ENCODE measurements at regions not wholly inside any gene's neighbourhood (a gene's known extent, or its start where the extent isn't known, plus 50 kb on each side); places are given as distances from the start of the nearest gene placed in this dataset.

- DNase-seq (ENCODE audit: low spot score): no peak
- TF ChIP-seq RAD21 (IDR thresholded peaks at IDR 0.05): no peak
- no peak for TF ChIP-seq HNF4G (IDR thresholded peaks at IDR 0.05)
- no peak for TF ChIP-seq MAX (IDR thresholded peaks at IDR 0.05)
- no peak for TF ChIP-seq FOXA2 (IDR thresholded peaks at IDR 0.05)
- TF ChIP-seq, protein P1, sequence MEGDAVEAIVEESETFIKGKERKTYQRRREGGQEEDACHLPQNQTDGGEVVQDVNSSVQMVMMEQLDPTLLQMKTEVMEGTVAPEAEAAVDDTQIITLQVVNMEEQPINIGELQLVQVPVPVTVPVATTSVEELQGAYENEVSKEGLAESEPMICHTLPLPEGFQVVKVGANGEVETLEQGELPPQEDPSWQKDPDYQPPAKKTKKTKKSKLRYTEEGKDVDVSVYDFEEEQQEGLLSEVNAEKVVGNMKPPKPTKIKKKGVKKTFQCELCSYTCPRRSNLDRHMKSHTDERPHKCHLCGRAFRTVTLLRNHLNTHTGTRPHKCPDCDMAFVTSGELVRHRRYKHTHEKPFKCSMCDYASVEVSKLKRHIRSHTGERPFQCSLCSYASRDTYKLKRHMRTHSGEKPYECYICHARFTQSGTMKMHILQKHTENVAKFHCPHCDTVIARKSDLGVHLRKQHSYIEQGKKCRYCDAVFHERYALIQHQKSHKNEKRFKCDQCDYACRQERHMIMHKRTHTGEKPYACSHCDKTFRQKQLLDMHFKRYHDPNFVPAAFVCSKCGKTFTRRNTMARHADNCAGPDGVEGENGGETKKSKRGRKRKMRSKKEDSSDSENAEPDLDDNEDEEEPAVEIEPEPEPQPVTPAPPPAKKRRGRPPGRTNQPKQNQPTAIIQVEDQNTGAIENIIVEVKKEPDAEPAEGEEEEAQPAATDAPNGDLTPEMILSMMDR (IDR thresholded peaks at IDR 0.05; ENCODE audit: low read depth, low read length, missing input control): no peak
- TF ChIP-seq SP1 (IDR thresholded peaks at IDR 0.05): no peak
- TF ChIP-seq EGR1 (IDR thresholded peaks at IDR 0.05; ENCODE audit: low read depth in 2 of 2): no peak
- no peak for TF ChIP-seq FOXA1 (IDR thresholded peaks at IDR 0.05)
- no peak for TF ChIP-seq RXRA (IDR thresholded peaks at IDR 0.05)
- TF ChIP-seq JUND (IDR thresholded peaks at IDR 0.05): no peak
- no peak for TF ChIP-seq ZBTB33 (IDR thresholded peaks at IDR 0.05)
- no peak for TF ChIP-seq NR2F2 (IDR thresholded peaks at IDR 0.05)
- TF ChIP-seq HNF4A (conservative IDR thresholded peaks at IDR 0.05): no peak
- no peak for TF ChIP-seq GABPA (IDR thresholded peaks at IDR 0.05 in 1 of 2, conservative IDR thresholded peaks at IDR 0.05 in 1 of 2)
- no peak for TF ChIP-seq REST (IDR thresholded peaks at IDR 0.05)
- Histone ChIP-seq H3K4me3 (ENCODE audit: low read depth in 1 of 3, low read length in 3 of 3) (no peak overlapping the region), H3K27ac (ENCODE audit: low read depth in 1 of 2, low read length in 2 of 2) (no peak overlapping the region), H3K4me1 (ENCODE audit: control insufficient read depth in 4 of 4, insufficient read depth in 4 of 4, low read length in 3 of 4) (no peaks in the 10 kb centered on the region), H3K9me3 (ENCODE audit: control insufficient read depth in 4 of 4, low read length in 3 of 4) (no peaks in the 10 kb centered on the region), H3K9ac (ENCODE audit: low read depth in 1 of 2, low read length in 2 of 2) (no peak overlapping the region), H3K36me3 (ENCODE audit: control insufficient read depth in 4 of 4, insufficient read depth in 3 of 4, low read depth in 1 of 4, low read length in 3 of 4) (no peaks in the 10 kb centered on the region), H3K27me3 (ENCODE audit: control insufficient read depth in 4 of 4, insufficient read depth in 4 of 4, low read length in 3 of 4) (no peaks in the 10 kb centered on the region)
- WGBS: 96% methylated on average over 4 of the region's 4 CpGs
Measured at GRCh38 chr17:31726980-31727427, 132.0 kb downstream of the COPRS start.

DNA sequence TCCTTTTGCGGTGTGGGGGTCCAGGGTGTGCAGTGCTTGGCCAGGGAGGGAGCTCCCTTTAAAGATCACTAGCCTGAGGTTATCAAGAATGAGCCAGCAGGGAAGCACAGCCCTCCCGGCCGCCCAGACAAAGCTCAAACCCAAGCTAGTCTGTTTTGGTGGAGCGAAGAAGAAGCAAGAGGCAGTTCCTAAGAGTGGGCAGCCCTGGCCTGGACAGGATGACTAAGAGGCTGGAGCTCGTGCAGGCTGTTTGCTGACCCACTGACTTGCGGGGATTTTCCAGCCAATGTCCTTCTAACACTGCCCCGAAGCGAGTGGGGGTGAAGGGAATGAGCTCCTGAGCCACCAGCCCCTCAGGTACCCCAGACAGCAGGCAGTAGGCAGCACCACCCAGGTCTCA lies 134.4 kb downstream of the COPRS start:
- DNase-seq (ENCODE audit: low spot score): no peak
- Histone ChIP-seq H3K27me3 (ENCODE audit: control insufficient read depth in 4 of 4, insufficient read depth in 4 of 4, low read length in 3 of 4) (no peaks in the 10 kb centered on the region), H3K27ac (ENCODE audit: low read depth in 1 of 2, low read length in 2 of 2) (no peak overlapping the region), H3K4me1 (ENCODE audit: control insufficient read depth in 4 of 4, insufficient read depth in 4 of 4, low read length in 3 of 4) (no peaks in the 10 kb centered on the region), H3K4me3 (ENCODE audit: low read depth in 1 of 3, low read length in 3 of 3) (no peak overlapping the region), H3K9me3 (ENCODE audit: control insufficient read depth in 4 of 4, low read length in 3 of 4) (no peaks in the 10 kb centered on the region), H3K36me3 (ENCODE audit: control insufficient read depth in 4 of 4, insufficient read depth in 3 of 4, low read depth in 1 of 4, low read length in 3 of 4) (no peaks in the 10 kb centered on the region), H3K9ac (ENCODE audit: low read depth in 1 of 2, low read length in 2 of 2) (no peak overlapping the region)
- TF ChIP-seq, protein P1 (IDR thresholded peaks at IDR 0.05; ENCODE audit: low read depth, low read length, missing input control): no peak
- no peak for TF ChIP-seq FOXA1 (IDR thresholded peaks at IDR 0.05)
- TF ChIP-seq FOXA2 (IDR thresholded peaks at IDR 0.05): no peak
- no peak for TF ChIP-seq EGR1 (IDR thresholded peaks at IDR 0.05; ENCODE audit: low read depth in 2 of 2)
- TF ChIP-seq, protein P2, sequence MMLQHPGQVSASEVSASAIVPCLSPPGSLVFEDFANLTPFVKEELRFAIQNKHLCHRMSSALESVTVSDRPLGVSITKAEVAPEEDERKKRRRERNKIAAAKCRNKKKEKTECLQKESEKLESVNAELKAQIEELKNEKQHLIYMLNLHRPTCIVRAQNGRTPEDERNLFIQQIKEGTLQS (IDR thresholded peaks at IDR 0.05): no peak
- no peak for TF ChIP-seq HNF4G (IDR thresholded peaks at IDR 0.05)
- TF ChIP-seq RAD21 (IDR thresholded peaks at IDR 0.05): no peak
- no peak for TF ChIP-seq TAF1 (conservative IDR thresholded peaks at IDR 0.05)
- TF ChIP-seq NR2F2 (IDR thresholded peaks at IDR 0.05): no peak
- TF ChIP-seq ZBTB33 (IDR thresholded peaks at IDR 0.05): no peak
- TF ChIP-seq SP1 (IDR thresholded peaks at IDR 0.05): no peak
- 86% methylated on average over 8 of the region's 8 CpGs for WGBS

All from liver (tissue), 8 donors.